K562 (cell line): ENCODE measurements at regions not wholly inside any gene's neighbourhood (a gene's known extent, or its start where the extent isn't known, plus 50 kb on each side); places are given as distances from the start of the nearest gene placed in this dataset.
A peak's percentile ranks its signal among the peaks of the same experiment; 100 is the strongest.

Experiments used
- ATF6 ChIP-seq: sonication (generic); formaldehyde crosslinking; IDR thresholded peaks from 2 replicates; pipeline ENCODE4 v1.4.0; 2020; ENCODE audit warnings: mild to moderate bottlenecking, missing genetic modification reagents
- MAFG ChIP-seq: fragments of 450-650 bp; conservative IDR thresholded peaks from 2 replicates; pipeline ENCODE4 v1.6.1; 2016; ENCODE audit warnings: missing genetic modification characterization, missing compliant biosample characterization
- NFXL1 ChIP-seq: fragments of 450-650 bp; formaldehyde crosslinking; IDR thresholded peaks from 2 replicates; pipeline ENCODE4 v1.4.0; 2021; ENCODE audit warnings: mild to moderate bottlenecking
- SAFB ChIP-seq: fragments of 200-400 bp; formaldehyde crosslinking; IDR thresholded peaks from 2 replicates; pipeline ENCODE4 v1.6.1; 2017; ENCODE audit warnings: low read depth, low read length, borderline replicate concordance
- TFE3 ChIP-seq: fragments of 450-650 bp; formaldehyde crosslinking; IDR thresholded peaks from 2 replicates; pipeline ENCODE4 v1.4.0; 2020; ENCODE audit warnings: mild to moderate bottlenecking, mixed read lengths
- VEZF1 ChIP-seq: fragments of 200-800 bp; sonication (Bioruptor generic); IDR thresholded peaks from 2 replicates; pipeline ENCODE4 v1.6.1; 2017; ENCODE audit warnings: missing genetic modification characterization, missing compliant biosample characterization
- ZNF143 ChIP-seq: sonication (generic); formaldehyde crosslinking; IDR thresholded peaks from 2 replicates; pipeline ENCODE4 v1.9.0; 2022; ENCODE audit warnings: mild to moderate bottlenecking, missing genetic modification reagents

- TF ChIP-seq ATF6 (no peak), ZNF143 (CRISPR knock-in tag) (peak; percentile 69), NFXL1 (no peak), VEZF1 (CRISPR knock-in tag) (no peak), MAFG (tag) (no peak), TFE3 (peak; percentile 59), SAFB (no peak)
Measured at GRCh38 chr9:107942856-107943255, 453.3 kb upstream of the KLF4 start (continued).
